ENCODE measurements at regions not wholly inside any gene's neighbourhood (a gene's known extent, or its start where the extent isn't known, plus 50 kb on each side); places are given as distances from the start of the nearest gene placed in this dataset.

GRCh38 chr4:81990211-81990610, 383.6 kb downstream of the HNRNPD start:
- no peak overlapping the region for H3K27ac ChIP-seq (ENCODE audit: low read length)
- no peak for DNase-seq
- peaks cover 16% of the 10 kb centered on the region for H3K4me1 ChIP-seq (ENCODE audit: control insufficient read depth, insufficient read depth, low read length)
- H3K4me3 ChIP-seq (ENCODE audit: low read length) = no peak overlapping the region
- H3K36me3 ChIP-seq (ENCODE audit: control insufficient read depth, insufficient read depth, low read length) = no peaks in the 10 kb centered on the region
- H3K9me3 ChIP-seq (ENCODE audit: control insufficient read depth, low read depth, low read length) = no peaks in the 10 kb centered on the region
- no peaks in the 10 kb centered on the region for H3K27me3 ChIP-seq (ENCODE audit: control insufficient read depth, insufficient read depth, low read length)
- WGBS (ENCODE audit: insufficient coverage, low lambda C conversion rate) = no CpG with 5 or more reads among the region's 4 CpGs

- peak; percentile 22 to 57 for DNase-seq
- 20% methylated on average over 1 of the region's 1 CpG for WGBS (ENCODE audit: insufficient coverage, low lambda C conversion rate)
- Histone ChIP-seq H3K4me1 (ENCODE audit: control insufficient read depth, insufficient read depth, low read length) (peaks cover 16% of the 10 kb centered on the region), H3K9me3 (ENCODE audit: control insufficient read depth, low read depth, low read length) (no peaks in the 10 kb centered on the region), H3K4me3 (ENCODE audit: low read length) (no peak overlapping the region), H3K27ac (ENCODE audit: low read length) (no peak overlapping the region), H3K36me3 (ENCODE audit: control insufficient read depth, insufficient read depth, low read length) (no peaks in the 10 kb centered on the region), H3K27me3 (ENCODE audit: control insufficient read depth, insufficient read depth, low read length) (no peaks in the 10 kb centered on the region)
Observed at GRCh38 chr4:81989202-81989601, 384.6 kb downstream of the HNRNPD start.

GRCh38 chr4:81988178-81988577, 385.6 kb downstream of the HNRNPD start:
- Histone ChIP-seq H3K27ac (ENCODE audit: low read length) (no peak overlapping the region), H3K9me3 (ENCODE audit: control insufficient read depth, low read depth, low read length) (no peaks in the 10 kb centered on the region), H3K27me3 (ENCODE audit: control insufficient read depth, insufficient read depth, low read length) (no peaks in the 10 kb centered on the region), H3K4me3 (ENCODE audit: low read length) (no peak overlapping the region), H3K4me1 (ENCODE audit: control insufficient read depth, insufficient read depth, low read length) (peaks cover 16% of the 10 kb centered on the region), H3K36me3 (ENCODE audit: control insufficient read depth, insufficient read depth, low read length) (no peaks in the 10 kb centered on the region)
- DNase-seq = no peak
- WGBS (ENCODE audit: insufficient coverage, low lambda C conversion rate) = no CpG with 5 or more reads among the region's 4 CpGs

- Histone ChIP-seq H3K27me3 (ENCODE audit: control insufficient read depth, insufficient read depth, low read length) (no peaks in the 10 kb centered on the region), H3K4me3 (ENCODE audit: low read length) (no peak overlapping the region), H3K27ac (ENCODE audit: low read length) (no peak overlapping the region), H3K9me3 (ENCODE audit: control insufficient read depth, low read depth, low read length) (no peaks in the 10 kb centered on the region), H3K36me3 (ENCODE audit: control insufficient read depth, insufficient read depth, low read length) (no peaks in the 10 kb centered on the region), H3K4me1 (ENCODE audit: control insufficient read depth, insufficient read depth, low read length) (peaks cover 11% of the 10 kb centered on the region)
- DNase-seq = no peak
- no CpG with 5 or more reads among the region's 3 CpGs for WGBS (ENCODE audit: insufficient coverage, low lambda C conversion rate)
Observed at GRCh38 chr4:81984746-81985145, 389.0 kb downstream of the HNRNPD start.

- WGBS (ENCODE audit: insufficient coverage, low lambda C conversion rate) = 100% methylated on average over 1 of the region's 2 CpGs
- H3K9me3 ChIP-seq (ENCODE audit: control insufficient read depth, low read depth, low read length) = no peaks in the 10 kb centered on the region
- H3K27ac ChIP-seq (ENCODE audit: low read length) = no peak overlapping the region
- H3K36me3 ChIP-seq (ENCODE audit: control insufficient read depth, insufficient read depth, low read length) = no peaks in the 10 kb centered on the region
- H3K27me3 ChIP-seq (ENCODE audit: control insufficient read depth, insufficient read depth, low read length) = no peaks in the 10 kb centered on the region
- no peak overlapping the region for H3K4me3 ChIP-seq (ENCODE audit: low read length)
- no peak for DNase-seq
- peaks cover 4% of the 10 kb centered on the region for H3K4me1 ChIP-seq (ENCODE audit: control insufficient read depth, insufficient read depth, low read length)
Observed at GRCh38 chr4:81982846-81983540, 390.8 kb downstream of the HNRNPD start.

GRCh38 chr4:81981218-81981617, 392.6 kb downstream of the HNRNPD start:
- Histone ChIP-seq H3K4me1 (ENCODE audit: control insufficient read depth, insufficient read depth, low read length) (no peaks in the 10 kb centered on the region), H3K36me3 (ENCODE audit: control insufficient read depth, insufficient read depth, low read length) (no peaks in the 10 kb centered on the region), H3K9me3 (ENCODE audit: control insufficient read depth, low read depth, low read length) (no peaks in the 10 kb centered on the region), H3K4me3 (ENCODE audit: low read length) (no peak overlapping the region), H3K27ac (ENCODE audit: low read length) (no peak overlapping the region), H3K27me3 (ENCODE audit: control insufficient read depth, insufficient read depth, low read length) (no peaks in the 10 kb centered on the region)
- WGBS (ENCODE audit: insufficient coverage, low lambda C conversion rate) = no CpG with 5 or more reads among the region's 3 CpGs
- no peak for DNase-seq

- DNase-seq = no peak
- H3K4me1 ChIP-seq (ENCODE audit: control insufficient read depth, insufficient read depth, low read length) = peaks cover 13% of the 10 kb centered on the region
- WGBS (ENCODE audit: insufficient coverage, low lambda C conversion rate) = no CpG with 5 or more reads among the region's 1 CpG
Observed at GRCh38 chr4:81974523-81974922, 399.3 kb downstream of the HNRNPD start.

GRCh38 chr4:81971637-81972381, 402.0 kb downstream of the HNRNPD start:
- no peaks in the 10 kb centered on the region for H3K36me3 ChIP-seq (ENCODE audit: control insufficient read depth, insufficient read depth, low read length)
- peaks cover 17% of the 10 kb centered on the region for H3K4me1 ChIP-seq (ENCODE audit: control insufficient read depth, insufficient read depth, low read length)
- no peak for DNase-seq
- peak overlapping the region; percentile 66 for H3K27ac ChIP-seq (ENCODE audit: low read length)
- no CpG with 5 or more reads among the region's 4 CpGs for WGBS (ENCODE audit: insufficient coverage, low lambda C conversion rate)
- no peak overlapping the region for H3K4me3 ChIP-seq (ENCODE audit: low read length)
- no peaks in the 10 kb centered on the region for H3K9me3 ChIP-seq (ENCODE audit: control insufficient read depth, low read depth, low read length)
- H3K27me3 ChIP-seq (ENCODE audit: control insufficient read depth, insufficient read depth, low read length) = no peaks in the 10 kb centered on the region

More at GRCh38 chr4:81974523-81974922, 399.3 kb downstream of the HNRNPD start:
- Histone ChIP-seq H3K36me3 (ENCODE audit: control insufficient read depth, insufficient read depth, low read length) (no peaks in the 10 kb centered on the region), H3K4me3 (ENCODE audit: low read length) (no peak overlapping the region), H3K27ac (ENCODE audit: low read length) (no peak overlapping the region), H3K27me3 (ENCODE audit: control insufficient read depth, insufficient read depth, low read length) (no peaks in the 10 kb centered on the region), H3K9me3 (ENCODE audit: control insufficient read depth, low read depth, low read length) (no peaks in the 10 kb centered on the region)

GRCh38 chr4:81971061-81971460, 402.7 kb downstream of the HNRNPD start:
- H3K4me3 ChIP-seq (ENCODE audit: low read length) = no peak overlapping the region
- H3K27ac ChIP-seq (ENCODE audit: low read length) = peak overlapping the region; percentile 73
- no peaks in the 10 kb centered on the region for H3K27me3 ChIP-seq (ENCODE audit: control insufficient read depth, insufficient read depth, low read length)
- H3K36me3 ChIP-seq (ENCODE audit: control insufficient read depth, insufficient read depth, low read length) = no peaks in the 10 kb centered on the region
- peak; percentile 65 to 80 for DNase-seq
- peaks cover 19% of the 10 kb centered on the region for H3K4me1 ChIP-seq (ENCODE audit: control insufficient read depth, insufficient read depth, low read length)
- no peaks in the 10 kb centered on the region for H3K9me3 ChIP-seq (ENCODE audit: control insufficient read depth, low read depth, low read length)
- 17% methylated on average over 1 of the region's 1 CpG for WGBS (ENCODE audit: insufficient coverage, low lambda C conversion rate)

- H3K9me3 ChIP-seq (ENCODE audit: control insufficient read depth, low read depth, low read length) = no peaks in the 10 kb centered on the region
- no CpG with 5 or more reads among the region's 1 CpG for WGBS (ENCODE audit: insufficient coverage, low lambda C conversion rate)
- H3K27ac ChIP-seq (ENCODE audit: low read length) = peak overlapping the region; percentile 73
- H3K27me3 ChIP-seq (ENCODE audit: control insufficient read depth, insufficient read depth, low read length) = no peaks in the 10 kb centered on the region
- H3K4me1 ChIP-seq (ENCODE audit: control insufficient read depth, insufficient read depth, low read length) = peaks cover 19% of the 10 kb centered on the region
- no peak overlapping the region for H3K4me3 ChIP-seq (ENCODE audit: low read length)
- no peak for DNase-seq
- no peaks in the 10 kb centered on the region for H3K36me3 ChIP-seq (ENCODE audit: control insufficient read depth, insufficient read depth, low read length)
Observed at GRCh38 chr4:81970454-81970853, 403.3 kb downstream of the HNRNPD start.
